KMS-11 (cell line): ENCODE measurements at regions not wholly inside any gene's neighbourhood (a gene's known extent, or its start where the extent isn't known, plus 50 kb on each side); places are given as distances from the start of the nearest gene placed in this dataset.

Experiments used
- H2AFZ ChIP-seq: fragments of 200-600 bp; sonication (generic); 2 replicates; pipeline ENCODE4 v1.6.1; 2016; ENCODE audit warnings: antibody characterized with exemption, mixed run types, low read depth
- H3K27ac ChIP-seq: fragments of 200-600 bp; sonication (generic); 2 replicates; pipeline ENCODE4 v1.6.1; 2016; ENCODE audit warnings: mild to moderate bottlenecking, mixed run types
- H3K27me3 ChIP-seq: fragments of 200-600 bp; sonication (generic); 2 replicates; pipeline ENCODE4 v1.6.1; 2017; ENCODE audit warnings: mild to moderate bottlenecking, low read depth, mixed run types, moderate library complexity; ENCODE audit not compliant: insufficient read depth
- H3K36me3 ChIP-seq: fragments of 200-600 bp; sonication (generic); 2 replicates; pipeline ENCODE4 v1.6.1; 2017; ENCODE audit warnings: mild to moderate bottlenecking, mixed run types; ENCODE audit not compliant: insufficient read depth
- H3K4me1 ChIP-seq: fragments of 200-600 bp; sonication (generic); 2 replicates; pipeline ENCODE4 v1.6.1; 2016; ENCODE audit warnings: mild to moderate bottlenecking, low read depth, mixed run types; ENCODE audit not compliant: poor library complexity, severe bottlenecking
- H3K4me2 ChIP-seq: fragments of 200-600 bp; sonication (generic); 2 replicates; pipeline ENCODE4 v1.7.0; 2016; ENCODE audit warnings: mild to moderate bottlenecking, mixed run types
- H3K4me3 ChIP-seq: fragments of 200-600 bp; sonication (generic); IDR thresholded peaks from 2 replicates; pipeline ENCODE4 v1.6.1; 2017; ENCODE audit warnings: low read depth, low read length, mixed read lengths; ENCODE audit not compliant: insufficient read depth
- H3K79me2 ChIP-seq: fragments of 200-600 bp; sonication (generic); 2 replicates; pipeline ENCODE4 v1.6.1; 2016; ENCODE audit warnings: low read depth, mixed run types; ENCODE audit not compliant: insufficient read depth
- H3K9ac ChIP-seq: fragments of 200-600 bp; sonication (generic); 2 replicates; pipeline ENCODE4 v1.6.1; 2016; ENCODE audit warnings: mild to moderate bottlenecking, mixed run types
- H4K20me1 ChIP-seq: fragments of 200-600 bp; sonication (generic); 2 replicates; pipeline ENCODE4 v1.6.1; 2016; ENCODE audit warnings: mild to moderate bottlenecking, mixed run types; ENCODE audit not compliant: insufficient read depth
- CTCF ChIP-seq: fragments of 200-600 bp; sonication (generic); conservative IDR thresholded peaks from 2 replicates; pipeline ENCODE4 v1.6.1; 2017; ENCODE audit warnings: low read depth, mild to moderate bottlenecking, antibody characterized with exemption, low read length, moderate library complexity, mixed read lengths

GRCh38 chr17:72511874-72512273, 391.1 kb downstream of the SOX9 start:
- no peak overlapping the region for H3K9ac ChIP-seq
- peaks cover 48% of the 10 kb centered on the region for H3K79me2 ChIP-seq
- H3K27ac ChIP-seq: no peak overlapping the region
- no peak overlapping the region for H3K4me3 ChIP-seq
- no peaks in the 10 kb centered on the region for H4K20me1 ChIP-seq
- peaks cover 43% of the 10 kb centered on the region for H3K4me1 ChIP-seq
- H3K27me3 ChIP-seq: no peaks in the 10 kb centered on the region
- H2AFZ ChIP-seq: no peak overlapping the region
- no peak for TF ChIP-seq CTCF
- H3K4me2 ChIP-seq: no peak overlapping the region; the same call in 1 of the 2 replicates
- H3K36me3 ChIP-seq: no peaks in the 10 kb centered on the region

- Histone ChIP-seq H3K4me2 (no peak overlapping the region), H3K4me1 (peaks cover 43% of the 10 kb centered on the region), H4K20me1 (no peaks in the 10 kb centered on the region), H3K79me2 (peaks cover 48% of the 10 kb centered on the region; the same call in 1 of the 2 replicates), H3K27ac (no peak overlapping the region), H3K4me3 (no peak overlapping the region), H3K36me3 (no peaks in the 10 kb centered on the region), H3K9ac (no peak overlapping the region), H2AFZ (no peak overlapping the region), H3K27me3 (no peaks in the 10 kb centered on the region)
- TF ChIP-seq CTCF: no peak
Measured at GRCh38 chr17:72512649-72513556, 392.1 kb downstream of the SOX9 start.

GRCh38 chr17:72514321-72514861, 393.6 kb downstream of the SOX9 start:
- Histone ChIP-seq H3K79me2 (peaks cover 45% of the 10 kb centered on the region; the same call in 1 of the 2 replicates), H3K9ac (no peak overlapping the region), H3K4me2 (no peak overlapping the region), H3K4me3 (no peak overlapping the region), H3K4me1 (peaks cover 39% of the 10 kb centered on the region), H4K20me1 (no peaks in the 10 kb centered on the region), H3K27ac (no peak overlapping the region), H3K27me3 (no peaks in the 10 kb centered on the region), H3K36me3 (no peaks in the 10 kb centered on the region), H2AFZ (no peak overlapping the region)
- no peak for TF ChIP-seq CTCF

- Histone ChIP-seq H2AFZ (no peak overlapping the region), H3K4me1 (peaks cover 34% of the 10 kb centered on the region)
Measured at GRCh38 chr17:72514891-72515290, 394.1 kb downstream of the SOX9 start.

More at GRCh38 chr17:72514891-72515290, 394.1 kb downstream of the SOX9 start:
- H3K79me2 ChIP-seq: peaks cover 47% of the 10 kb centered on the region; the same call in 1 of the 2 replicates
- H3K27me3 ChIP-seq: no peaks in the 10 kb centered on the region
- no peak overlapping the region for H3K9ac ChIP-seq
- no peak overlapping the region for H3K4me3 ChIP-seq
- H3K36me3 ChIP-seq: no peaks in the 10 kb centered on the region
- no peak overlapping the region for H3K4me2 ChIP-seq
- 0 out of 2 replicates have a peak, but pooled peaks cover 5% of the 10 kb centered on the region for H4K20me1 ChIP-seq
- TF ChIP-seq CTCF: no peak
- no peak overlapping the region for H3K27ac ChIP-seq
